Stimulated activated naive CD8-positive, alpha-beta T cell treated with anti-CD3 and anti-CD28 coated beads, Interleukin-15, amount 100 ng/mL, for 72 hours (primary cell): ENCODE measurements at regions not wholly inside any gene's neighbourhood (a gene's known extent, or its start where the extent isn't known, plus 50 kb on each side); places are given as distances from the start of the nearest gene placed in this dataset.

Source experiments
- ATAC-seq: fragments of 150-1000 bp; cut with Tn5 transposase; 2 replicates; pipeline ENCODE4 v1.10.0; 2021; ENCODE audit warnings: mild to moderate bottlenecking, moderate library complexity
- DNase-seq, 2 donors: peaks; one replicate each; pipeline ENCODE4 v3.0.0; 2021 to 2022
- H3K27ac Mint-ChIP-seq, 2 donors: one replicate each; pipeline ENCODE4 v1.8.0; 2022; ENCODE audit warnings: mild to moderate bottlenecking in 2 of 2, mixed read lengths in 2 of 2, moderate library complexity in 2 of 2
- H3K27me3 Mint-ChIP-seq: one replicate; pipeline ENCODE4 v1.8.0; 2022; ENCODE audit warnings: mixed read lengths
- H3K4me1 Mint-ChIP-seq: one replicate; pipeline ENCODE4 v1.8.0; 2022; ENCODE audit warnings: mild to moderate bottlenecking, mixed read lengths
- H3K4me3 Mint-ChIP-seq, 2 donors: one replicate each; pipeline ENCODE4 v1.8.0; 2022; ENCODE audit warnings: mild to moderate bottlenecking in 2 of 2, mixed read lengths in 2 of 2, moderate library complexity in 1 of 2
- H3K9me3 Mint-ChIP-seq, 2 donors: one replicate each; pipeline ENCODE4 v1.8.0; 2022; ENCODE audit warnings: mixed read lengths in 2 of 2

- no peaks in the 10 kb centered on the region for H3K4me1 Mint-ChIP-seq
- DNase-seq = no peak
- no peaks in the 10 kb centered on the region for H3K9me3 Mint-ChIP-seq
- no peak for ATAC-seq
- peaks cover 5% of the 10 kb centered on the region for H3K27me3 Mint-ChIP-seq
- no peak overlapping the region for H3K4me3 Mint-ChIP-seq
- H3K27ac Mint-ChIP-seq = no peak overlapping the region
These were observed 487.8 kb upstream of the PODXL start for GRCh38 chr7:132044247-132044646.

DNA sequence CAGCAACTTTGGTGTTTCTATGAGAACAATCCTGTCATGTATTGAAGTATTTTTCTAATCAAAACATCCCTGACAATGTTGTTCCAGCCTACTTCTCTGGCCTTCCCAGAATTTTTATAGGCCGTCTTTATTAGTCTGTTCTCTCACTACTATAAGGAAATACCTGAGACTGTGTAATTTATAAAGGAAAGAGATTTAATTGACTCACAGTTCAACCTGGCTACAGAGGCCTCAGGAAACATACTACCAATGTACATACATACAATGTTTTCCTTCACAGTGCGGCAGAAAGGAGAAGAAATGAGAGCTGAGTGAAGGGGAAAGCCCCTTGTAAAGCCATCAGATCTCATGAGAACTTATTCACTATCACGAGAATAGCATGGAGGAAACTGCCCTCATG is 484.7 kb upstream of the PODXL start:
- no peak for ATAC-seq
- no peak for DNase-seq
- Mint-ChIP-seq H3K4me3 (no peak overlapping the region), H3K27ac (no peak overlapping the region), H3K9me3 (no peaks in the 10 kb centered on the region), H3K4me1 (no peaks in the 10 kb centered on the region), H3K27me3 (peaks cover 17% of the 10 kb centered on the region)

DNA sequence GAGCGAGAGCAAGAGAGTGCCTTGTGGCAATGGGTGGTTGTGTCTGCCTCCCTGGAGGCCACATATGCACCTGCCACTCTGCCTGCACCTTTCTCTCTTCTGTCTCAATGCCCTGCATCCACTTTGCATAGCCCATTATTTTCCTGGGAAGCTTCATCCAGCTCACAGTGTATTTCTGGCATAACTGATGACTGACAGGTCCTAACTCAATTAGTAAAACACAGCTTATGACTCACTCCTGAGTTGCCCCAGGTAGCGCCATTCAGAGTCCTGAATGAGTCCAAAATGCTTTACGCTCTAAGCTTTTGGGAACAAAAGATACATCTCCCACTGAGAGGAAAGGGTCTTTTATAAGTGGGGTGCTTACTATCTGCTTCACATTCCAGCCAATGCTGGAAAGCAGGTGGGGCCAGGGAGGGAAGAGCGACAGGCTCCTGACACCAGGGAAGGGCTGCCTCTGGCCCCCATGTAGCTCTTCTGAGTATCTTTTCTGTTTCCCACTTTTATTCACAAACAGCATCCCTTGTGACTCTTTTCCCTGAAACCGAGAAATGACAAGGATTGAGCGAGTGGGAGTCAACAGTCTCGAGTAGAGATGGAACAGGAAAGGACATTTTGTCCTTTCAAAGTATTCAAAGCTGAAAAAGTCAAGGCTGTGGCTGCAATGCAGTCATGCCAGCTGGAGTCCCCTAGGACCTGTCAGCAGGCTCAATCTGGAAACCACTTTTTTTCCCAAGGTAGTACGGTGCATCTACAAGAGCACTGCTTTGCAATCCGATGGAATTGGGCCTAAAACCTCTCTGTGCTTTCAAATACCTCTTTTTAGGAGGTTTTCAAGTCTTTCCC is 479.3 kb upstream of the PODXL start:
- Mint-ChIP-seq H3K4me3 (no peak overlapping the region), H3K9me3 (no peaks in the 10 kb centered on the region), H3K27me3 (peaks cover 27% of the 10 kb centered on the region), H3K27ac (no peak overlapping the region), H3K4me1 (no peaks in the 10 kb centered on the region)
- ATAC-seq (no peak), DNase-seq (no peak)

GRCh38 chr7:132034748-132035416 is 478.5 kb upstream of the PODXL start:
- Mint-ChIP-seq H3K9me3 (no peaks in the 10 kb centered on the region), H3K27me3 (peaks cover 27% of the 10 kb centered on the region), H3K27ac (no peak overlapping the region), H3K4me3 (no peak overlapping the region), H3K4me1 (no peaks in the 10 kb centered on the region)
- ATAC-seq (no peak), DNase-seq (no peak)

DNA sequence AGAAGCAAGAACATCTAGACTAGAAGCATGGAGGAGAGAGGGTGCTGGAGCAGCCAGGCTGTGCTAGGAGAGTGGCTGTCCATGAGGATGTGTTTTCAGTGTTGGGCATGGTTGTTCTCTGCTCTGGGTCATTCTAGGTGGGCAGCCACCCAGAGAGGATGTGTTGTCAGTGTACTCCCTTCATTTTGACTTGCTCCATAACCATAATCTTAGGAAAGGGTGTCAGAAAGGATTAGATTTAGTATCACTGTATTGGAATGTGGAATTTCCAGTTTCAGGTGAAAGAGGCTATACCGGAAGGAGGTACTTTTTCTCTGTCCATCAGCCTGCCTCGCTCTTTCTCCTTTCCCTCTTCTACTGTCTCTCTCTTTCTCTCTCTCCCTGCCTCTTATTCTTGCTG is 474.5 kb upstream of the PODXL start:
- no peak for ATAC-seq

GRCh38 chr7:132030086-132030568 is 473.7 kb upstream of the PODXL start:
- no peak for ATAC-seq
- H3K27me3 Mint-ChIP-seq = peaks cover under 1% of the 10 kb centered on the region
- H3K9me3 Mint-ChIP-seq = no peaks in the 10 kb centered on the region
- H3K4me3 Mint-ChIP-seq = no peak overlapping the region
- H3K4me1 Mint-ChIP-seq = no peaks in the 10 kb centered on the region
- H3K27ac Mint-ChIP-seq = no peak overlapping the region
- no peak for DNase-seq

More for the DNA sequence above, 474.5 kb upstream of the PODXL start:
- Mint-ChIP-seq H3K27ac (no peak overlapping the region), H3K4me1 (no peaks in the 10 kb centered on the region), H3K9me3 (no peaks in the 10 kb centered on the region), H3K4me3 (no peak overlapping the region), H3K27me3 (peaks cover 8% of the 10 kb centered on the region)
- no peak for DNase-seq

DNA sequence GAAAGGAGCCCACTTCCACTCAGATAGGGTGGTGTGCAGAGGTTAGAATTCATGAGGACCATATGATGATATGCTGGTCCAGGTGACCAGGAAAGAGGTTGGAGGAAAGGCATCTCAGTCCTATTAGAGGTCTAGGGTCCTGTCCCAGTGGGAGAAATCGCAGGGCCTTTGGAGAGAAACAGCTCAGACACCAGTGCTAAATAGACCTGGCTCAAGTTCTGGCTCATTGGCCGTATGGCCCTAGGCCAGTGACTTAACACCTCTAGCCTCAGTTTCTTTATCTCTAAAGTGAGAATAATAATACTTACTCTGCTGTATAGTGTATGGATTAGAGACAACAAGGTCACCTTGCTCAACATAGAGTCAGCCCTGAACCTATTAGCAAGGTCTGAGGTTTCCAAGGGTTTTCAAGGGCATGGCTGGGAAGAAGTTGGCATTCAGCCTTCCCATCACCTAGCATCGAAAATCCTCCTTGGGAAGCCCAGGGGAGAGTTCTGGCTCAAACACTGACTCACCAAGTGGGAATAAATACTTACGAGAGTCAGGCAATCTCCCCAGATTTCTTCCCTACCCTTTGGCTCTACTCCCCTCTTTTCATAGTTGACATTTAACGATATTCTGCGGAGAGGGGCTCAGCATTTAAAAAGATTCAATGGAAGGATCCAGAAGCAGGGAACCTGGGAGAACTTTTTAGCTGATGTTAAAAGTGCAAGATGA is 473.1 kb upstream of the PODXL start:
- no peaks in the 10 kb centered on the region for H3K9me3 Mint-ChIP-seq
- no peak overlapping the region for H3K27ac Mint-ChIP-seq
- DNase-seq = no peak
- ATAC-seq = no peak
- H3K4me1 Mint-ChIP-seq = no peaks in the 10 kb centered on the region
- H3K27me3 Mint-ChIP-seq = no peaks in the 10 kb centered on the region
- no peak overlapping the region for H3K4me3 Mint-ChIP-seq

- ATAC-seq (no peak), DNase-seq (no peak)
- Mint-ChIP-seq H3K27ac (peak overlapping the region in 1 of 2 donors; percentile 19), H3K27me3 (no peaks in the 10 kb centered on the region), H3K4me3 (no peak overlapping the region), H3K9me3 (no peaks in the 10 kb centered on the region), H3K4me1 (no peaks in the 10 kb centered on the region)
These were observed 471.9 kb upstream of the PODXL start for GRCh38 chr7:132028144-132028920.

DNA sequence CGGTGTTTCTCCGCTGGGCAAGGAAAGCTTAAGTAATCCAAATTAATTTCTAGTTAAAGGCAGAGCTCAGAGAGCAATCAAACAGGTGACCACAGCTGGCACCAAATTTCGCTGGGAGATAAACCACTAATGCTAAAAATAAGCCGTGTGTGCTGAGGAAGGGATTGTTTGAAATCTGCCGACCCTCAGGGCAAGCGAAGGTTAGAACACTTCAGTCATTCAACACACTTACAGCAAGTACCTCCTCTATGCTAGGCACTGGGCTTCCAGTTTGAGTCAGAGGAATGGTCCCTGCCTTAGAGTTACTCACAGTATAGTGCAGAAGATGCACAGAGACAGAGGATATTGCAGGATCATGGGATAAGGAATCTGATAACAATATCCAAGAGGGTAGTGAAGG is 467.9 kb upstream of the PODXL start:
- no peak overlapping the region for H3K27ac Mint-ChIP-seq
- no peak for ATAC-seq

GRCh38 chr7:132023466-132023865 is 467.0 kb upstream of the PODXL start:
- no peaks in the 10 kb centered on the region for H3K27me3 Mint-ChIP-seq
- DNase-seq (no peak), ATAC-seq (no peak)
- no peaks in the 10 kb centered on the region for H3K4me1 Mint-ChIP-seq
- no peak overlapping the region for H3K27ac Mint-ChIP-seq
- H3K9me3 Mint-ChIP-seq = peaks cover 0 to 7% of the 10 kb centered on the region in 2 donors
- no peak overlapping the region for H3K4me3 Mint-ChIP-seq

More for the DNA sequence above, 467.9 kb upstream of the PODXL start:
- no peaks in the 10 kb centered on the region for H3K4me1 Mint-ChIP-seq
- no peak overlapping the region for H3K4me3 Mint-ChIP-seq
- DNase-seq = no peak
- peaks cover 0 to 7% of the 10 kb centered on the region in 2 donors for H3K9me3 Mint-ChIP-seq
- no peaks in the 10 kb centered on the region for H3K27me3 Mint-ChIP-seq

DNA sequence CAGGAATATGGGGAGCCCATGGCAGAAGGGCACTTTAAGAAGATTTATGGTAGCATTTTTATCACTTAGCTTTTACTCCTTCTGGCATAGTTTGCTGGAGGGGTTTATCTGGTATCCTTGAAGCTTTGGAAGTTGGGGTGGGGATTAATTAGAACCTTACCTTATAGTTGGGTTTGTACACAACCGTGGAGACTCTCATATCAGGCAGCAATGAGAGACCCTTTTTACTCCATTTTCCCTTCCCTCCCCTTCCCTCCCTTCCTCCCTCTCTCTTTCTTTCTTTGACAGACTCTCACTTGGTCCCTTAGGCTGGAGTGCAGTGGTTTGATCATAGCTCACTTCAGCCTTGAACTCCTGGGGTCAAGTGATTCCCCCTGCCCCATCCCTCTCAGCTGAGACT is 465.8 kb upstream of the PODXL start:
- DNase-seq = no peak
- ATAC-seq = no peak
- Mint-ChIP-seq H3K4me1 (no peaks in the 10 kb centered on the region), H3K27me3 (no peaks in the 10 kb centered on the region), H3K27ac (no peak overlapping the region), H3K9me3 (peaks cover 0 to 7% of the 10 kb centered on the region in 2 donors), H3K4me3 (no peak overlapping the region)

- Mint-ChIP-seq H3K4me3 (no peak overlapping the region), H3K4me1 (no peaks in the 10 kb centered on the region), H3K9me3 (peaks cover 0 to 12% of the 10 kb centered on the region in 2 donors), H3K27ac (no peak overlapping the region), H3K27me3 (no peaks in the 10 kb centered on the region)
- ATAC-seq (no peak), DNase-seq (no peak)
These were observed 463.3 kb upstream of the PODXL start for GRCh38 chr7:132019703-132020102.

- ATAC-seq = no peak
- DNase-seq = no peak
- H3K4me3 Mint-ChIP-seq = no peak overlapping the region
- no peaks in the 10 kb centered on the region for H3K4me1 Mint-ChIP-seq
- H3K27ac Mint-ChIP-seq = no peak overlapping the region
- peaks cover 9% of the 10 kb centered on the region for H3K27me3 Mint-ChIP-seq
- peaks cover 14 to 26% of the 10 kb centered on the region in 2 donors for H3K9me3 Mint-ChIP-seq
These were observed 453.4 kb upstream of the PODXL start for GRCh38 chr7:132009778-132010177.

DNA sequence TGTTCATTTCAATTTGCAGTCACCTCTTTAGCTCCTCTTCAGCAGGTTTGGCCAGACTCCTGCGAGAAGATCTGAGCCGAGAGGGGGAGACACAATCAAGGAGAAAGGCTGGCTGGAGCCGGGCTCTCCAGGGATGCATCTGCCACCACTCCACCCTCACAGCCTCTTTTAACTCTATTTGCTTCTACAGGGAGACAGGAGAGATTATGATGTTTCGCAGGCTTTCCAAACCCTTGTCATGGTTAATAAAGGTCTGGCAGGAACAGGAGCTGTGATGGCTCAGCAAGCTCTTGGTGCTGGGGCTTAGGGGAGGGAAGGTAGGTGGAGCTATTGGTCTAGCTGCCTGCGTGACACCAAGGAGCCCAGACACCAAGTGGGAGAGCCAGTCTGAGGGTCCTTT is 448.1 kb upstream of the PODXL start:
- H3K27ac Mint-ChIP-seq = no peak overlapping the region
- DNase-seq = no peak

GRCh38 chr7:132002343-132002968 is 446.0 kb upstream of the PODXL start:
- Mint-ChIP-seq H3K9me3 (no peaks in the 10 kb centered on the region), H3K27ac (no peak overlapping the region), H3K27me3 (no peaks in the 10 kb centered on the region), H3K4me1 (no peaks in the 10 kb centered on the region), H3K4me3 (no peak overlapping the region)
- ATAC-seq (no peak), DNase-seq (no peak)

More for the DNA sequence above, 448.1 kb upstream of the PODXL start:
- Mint-ChIP-seq H3K4me3 (no peak overlapping the region), H3K27me3 (no peaks in the 10 kb centered on the region), H3K4me1 (no peaks in the 10 kb centered on the region), H3K9me3 (peaks cover 5 to 14% of the 10 kb centered on the region in 2 donors)
- ATAC-seq = no peak
